ACHN (cell line): ENCODE measurements at regions not wholly inside any gene's neighbourhood (a gene's known extent, or its start where the extent isn't known, plus 50 kb on each side); places are given as distances from the start of the nearest gene placed in this dataset.

Experiments
- DNase-seq: peaks from one replicate; pipeline ENCODE4 v3.0.0-alpha.2; 2015
- in situ Hi-C: cut with HindIII; loops from 2 replicates; pipeline ENCODE4 v1.10.0; 2017; ENCODE audit warnings: low sequenced_read_pairs, low pct_ligation_motif_present, low pct_unique_long_range_greater_than_20kb

DNA sequence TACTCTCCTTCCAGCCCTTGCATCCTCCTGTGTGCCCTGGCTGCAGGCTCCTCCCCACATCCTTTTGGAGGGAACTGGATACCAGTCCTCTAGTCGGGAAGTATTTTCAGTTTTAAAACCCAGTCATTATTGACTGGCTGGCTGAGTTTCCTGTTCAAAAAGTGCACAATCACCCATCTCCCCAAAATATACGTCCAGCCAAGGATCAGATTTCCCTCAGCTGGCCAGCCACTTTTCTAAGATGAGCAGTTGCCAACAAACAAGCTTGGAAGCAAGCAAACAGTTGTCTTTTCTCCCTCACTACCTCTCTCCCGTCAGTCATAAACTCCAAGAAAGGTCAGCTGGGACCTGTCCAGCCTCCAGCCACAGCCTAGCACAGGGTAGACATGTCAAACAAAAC lies 147.7 kb upstream of the GALNT15 start:
- DNase-seq, result no peak
- in situ Hi-C loops, result no loop called here

DNA sequence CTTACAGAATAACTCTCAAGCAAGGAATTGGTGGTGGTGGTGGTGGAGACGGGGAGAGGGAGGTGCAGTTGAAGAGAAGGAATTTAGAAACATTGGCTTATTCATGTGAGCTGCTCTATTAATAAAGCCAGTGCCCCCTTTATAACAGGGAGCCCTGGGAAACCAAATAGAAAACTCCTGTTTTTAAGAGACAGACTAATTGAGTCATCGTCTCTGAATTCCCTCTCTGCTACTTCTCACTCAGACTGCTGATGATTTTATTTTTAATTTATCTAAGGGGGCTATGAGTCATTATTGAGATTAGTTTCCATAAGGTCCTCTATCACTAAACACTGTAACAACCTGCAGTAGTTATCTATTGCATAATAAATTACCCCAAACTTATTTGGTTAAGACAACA lies 145.9 kb upstream of the GALNT15 start:
- in situ Hi-C loops, result no loop called here
- DNase-seq, result no peak

GRCh38 chr3:16030342-16030741 lies 144.1 kb upstream of the GALNT15 start:
- in situ Hi-C loops, result no loop called here

GRCh38 chr3:16031434-16031833 lies 143.0 kb upstream of the GALNT15 start:
- in situ Hi-C loops, result no loop called here
- DNase-seq, result no peak

More at GRCh38 chr3:16030342-16030741, 144.1 kb upstream of the GALNT15 start:
- no peak for DNase-seq

DNA sequence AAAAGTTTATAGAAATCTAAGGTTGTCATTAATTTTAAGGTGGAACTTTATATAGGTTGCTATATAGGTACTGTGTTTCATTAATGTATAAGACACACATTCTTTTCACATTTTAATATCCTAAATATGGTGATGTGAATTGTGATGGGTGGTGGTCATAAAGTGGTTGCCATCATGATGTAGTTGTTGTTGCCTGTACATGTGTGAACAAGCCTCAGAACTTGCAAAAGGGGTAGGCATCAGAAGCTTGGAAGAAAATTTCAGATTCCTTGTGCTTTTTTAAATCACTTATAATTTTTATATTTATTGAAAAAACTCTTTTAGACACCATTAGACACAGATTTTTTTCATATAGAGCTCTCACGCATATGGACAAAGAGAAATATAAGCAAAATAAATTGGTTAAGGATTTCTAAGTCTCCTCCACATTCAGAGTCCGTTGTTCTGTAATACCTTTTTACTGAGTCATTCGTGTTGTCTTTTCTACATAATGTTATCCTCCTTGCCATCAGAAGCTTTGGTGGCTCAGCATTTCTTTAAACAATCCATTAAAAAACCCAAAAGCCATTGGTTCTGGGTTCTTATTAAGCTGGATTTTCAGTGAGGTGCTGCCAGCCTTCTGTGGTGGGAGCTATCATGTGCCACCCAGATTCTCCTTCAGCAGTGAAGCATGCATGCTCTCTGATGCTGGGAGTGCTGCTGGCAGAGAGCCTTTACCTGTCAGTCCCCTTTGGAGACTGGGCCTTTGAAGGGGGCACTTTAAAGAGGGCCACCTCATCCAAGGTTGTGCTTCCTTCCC lies 140.4 kb upstream of the GALNT15 start:
- in situ Hi-C loops, result no loop called here
- DNase-seq, result no peak

DNA sequence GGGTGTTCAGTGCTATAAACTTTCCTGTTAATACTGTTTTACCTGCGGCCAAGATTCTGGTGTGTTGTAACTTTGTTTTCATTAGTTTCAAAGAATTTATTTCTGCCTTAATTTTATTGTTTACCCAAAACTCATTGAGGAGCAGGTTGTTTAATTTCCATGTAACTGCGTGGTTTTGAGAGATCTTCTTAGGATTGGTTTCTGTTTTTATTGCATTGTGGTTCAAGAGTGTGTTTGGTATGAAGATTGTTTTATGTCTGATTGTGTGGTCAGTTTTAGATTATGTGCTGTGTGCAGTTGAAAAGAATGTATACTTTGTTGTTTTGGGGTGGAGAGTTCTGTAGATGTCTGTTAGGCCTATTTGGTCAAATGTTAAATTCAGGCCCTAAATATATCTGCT lies 133.5 kb upstream of the GALNT15 start:
- in situ Hi-C loops, result no loop called here
- DNase-seq, result no peak

DNA sequence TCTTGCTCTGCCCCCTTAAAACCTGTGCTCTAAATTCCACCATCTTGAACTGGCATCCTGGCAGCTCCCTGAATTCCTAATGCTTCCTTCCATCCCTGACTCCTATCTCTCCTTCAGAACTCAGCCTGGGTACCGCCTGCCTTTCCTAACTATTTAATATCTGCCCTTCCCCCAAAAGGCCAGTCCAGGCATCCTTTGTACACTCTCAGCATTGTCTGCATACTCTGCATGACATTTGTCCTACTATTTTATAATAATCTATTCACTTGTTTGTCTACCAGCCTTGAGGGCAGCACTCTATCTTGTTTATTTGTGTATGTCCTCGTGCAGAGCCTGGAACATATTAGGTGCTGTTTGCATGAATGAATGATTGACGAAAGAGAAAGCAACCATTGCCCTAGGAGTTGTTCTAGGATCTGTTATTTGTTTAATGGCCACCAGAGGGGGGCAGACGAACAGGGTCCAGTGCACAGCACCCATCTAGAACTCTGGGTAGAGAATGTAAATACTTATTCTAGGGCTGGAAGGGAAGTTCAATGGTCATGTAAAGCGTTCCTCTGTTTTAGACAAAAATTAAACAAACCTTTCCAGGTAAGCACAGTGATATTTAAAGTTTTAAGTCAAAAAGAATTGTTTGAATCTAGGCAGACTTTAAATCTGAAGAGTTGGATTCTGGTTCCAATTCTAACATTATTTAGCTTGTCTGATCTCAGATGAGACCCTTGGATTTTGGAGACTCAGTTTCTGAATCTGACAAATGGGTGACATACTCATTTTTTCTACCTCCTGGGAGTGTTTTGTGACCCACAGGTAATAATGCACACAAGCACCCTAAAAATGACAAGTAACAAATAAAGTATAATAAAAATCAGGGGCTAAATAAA lies 125.8 kb upstream of the GALNT15 start:
- in situ Hi-C loops, result no loop called here
- DNase-seq, result peak; percentile 68

GRCh38 chr3:16050641-16051467 lies 123.6 kb upstream of the GALNT15 start:
- DNase-seq, result no peak
- in situ Hi-C loops, result no loop called here

- DNase-seq, result no peak
- in situ Hi-C loops, result no loop called here
Observed at GRCh38 chr3:16051691-16052090, 122.8 kb upstream of the GALNT15 start.

- DNase-seq, result no peak
- in situ Hi-C loops, result no loop called here
Observed at GRCh38 chr3:16052964-16053363, 121.5 kb upstream of the GALNT15 start.

DNA sequence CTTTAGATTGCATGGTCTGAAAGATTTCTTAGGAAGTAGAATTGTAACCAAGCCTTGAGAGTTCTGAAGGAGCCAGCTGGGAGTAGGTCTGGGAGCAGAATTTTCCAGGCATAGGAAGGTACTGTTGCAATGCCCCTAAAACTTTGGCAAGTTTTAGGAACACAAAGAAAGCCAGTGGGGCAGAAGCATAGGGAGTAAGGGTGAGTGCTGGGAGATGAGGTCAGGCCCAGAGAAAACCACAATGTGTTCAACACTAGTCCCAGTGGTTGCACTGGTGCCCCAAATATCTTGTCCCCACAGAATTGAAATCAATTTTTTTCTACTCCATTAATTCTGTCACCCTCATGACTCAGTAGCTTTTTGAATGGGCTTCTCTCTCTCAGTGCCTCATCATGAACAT lies 120.7 kb upstream of the GALNT15 start:
- no peak for DNase-seq
- in situ Hi-C loops, result no loop called here

DNA sequence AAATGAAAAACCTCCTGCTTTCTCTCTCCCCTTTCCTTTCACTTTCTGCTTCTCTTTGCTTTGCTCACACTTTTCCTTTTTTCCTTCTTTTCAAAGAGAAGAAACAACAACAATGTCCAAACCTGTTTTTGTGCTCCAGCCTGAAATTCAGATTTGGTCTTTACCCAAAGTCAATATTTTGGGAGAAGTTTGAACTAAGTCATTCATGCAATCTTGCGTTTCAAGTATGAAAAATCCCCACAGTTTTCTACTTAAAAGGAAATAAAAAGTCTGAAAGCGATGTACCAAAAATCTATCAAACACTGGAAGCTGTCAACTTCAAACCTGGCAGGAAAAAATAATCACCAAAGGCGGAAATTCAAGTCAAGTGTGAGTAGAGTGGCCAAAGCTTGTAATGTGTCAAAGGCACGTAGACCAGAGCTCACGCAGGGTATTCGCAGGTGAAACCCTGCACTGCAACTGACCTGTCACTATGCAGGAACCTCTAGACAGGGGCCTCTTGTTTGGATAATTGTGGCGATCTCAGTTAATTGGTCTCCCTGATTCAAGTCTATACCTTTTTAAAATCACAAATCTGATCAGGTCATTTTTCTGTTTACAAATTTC lies 118.8 kb upstream of the GALNT15 start:
- in situ Hi-C loops, result no loop called here
- no peak for DNase-seq

DNA sequence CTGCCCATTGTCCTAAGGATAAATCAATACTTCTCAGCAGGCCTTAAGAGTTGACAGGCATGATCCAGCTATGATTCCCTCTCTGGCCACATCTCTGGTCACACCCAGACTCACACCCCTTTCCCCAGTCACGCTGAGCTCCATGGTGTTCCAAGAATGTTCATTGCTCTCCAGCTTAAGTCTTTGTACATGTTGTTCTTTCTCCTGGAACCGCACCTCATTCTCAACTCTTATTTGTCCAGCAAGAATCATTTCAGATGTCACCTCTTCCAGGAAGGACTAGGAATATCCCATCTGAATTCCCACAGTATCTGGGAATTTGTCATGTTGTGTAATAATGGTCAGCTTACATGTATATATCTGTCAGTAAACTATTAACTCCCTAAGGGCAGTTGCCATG lies 118.3 kb upstream of the GALNT15 start:
- DNase-seq, result no peak
- in situ Hi-C loops, result no loop called here

- in situ Hi-C loops, result no loop called here
- no peak for DNase-seq
Observed at GRCh38 chr3:16058521-16058920, 116.0 kb upstream of the GALNT15 start.

GRCh38 chr3:16059081-16059537 lies 115.4 kb upstream of the GALNT15 start:
- in situ Hi-C loops, result no loop called here
- no peak for DNase-seq

- DNase-seq, result no peak
- in situ Hi-C loops, result no loop called here
Observed at GRCh38 chr3:16059711-16060357, 114.6 kb upstream of the GALNT15 start.

- DNase-seq, result peak; percentile 94
- in situ Hi-C loops, result no loop called here
Observed at GRCh38 chr3:16060358-16060852, 114.1 kb upstream of the GALNT15 start.

GRCh38 chr3:16060945-16061344 lies 113.5 kb upstream of the GALNT15 start:
- peak; percentile 49 for DNase-seq
- in situ Hi-C loops, result no loop called here
